Neural progenitor cell (in vitro differentiated cells): ENCODE measurements at regions not wholly inside any gene's neighbourhood (a gene's known extent, or its start where the extent isn't known, plus 50 kb on each side); places are given as distances from the start of the nearest gene placed in this dataset.

Source experiments
- EZH2phosphoT487 ChIP-seq: fragments of 200-600 bp; sonication (generic); IDR thresholded peaks from 2 replicates; pipeline ENCODE4 v1.6.1; 2017; ENCODE audit warnings: antibody characterized with exemption
- TF ChIP-seq, protein P1 (sequence below): fragments of 200-600 bp; sonication (generic); IDR thresholded peaks from 2 replicates; pipeline ENCODE4 v1.5.1; 2017; ENCODE audit warnings: antibody characterized with exemption, mild to moderate bottlenecking

DNA sequence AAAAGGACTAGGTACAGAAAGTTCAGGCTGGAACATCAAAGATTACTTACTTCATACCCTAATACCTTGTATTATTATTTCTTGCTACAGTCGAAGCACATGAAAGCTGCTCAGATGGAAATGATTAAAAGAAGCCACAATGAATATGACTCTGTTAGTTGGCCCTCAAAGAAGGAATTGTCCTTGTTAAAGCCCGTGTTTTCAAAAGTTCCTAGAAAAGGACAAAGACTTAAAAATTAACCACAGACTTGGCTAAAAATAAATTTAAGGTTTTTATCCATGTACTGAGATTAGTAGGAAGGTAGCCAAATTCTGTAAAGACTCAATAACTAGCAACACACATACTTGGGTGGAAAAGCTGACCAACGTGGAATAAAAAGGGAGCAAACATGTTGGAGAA lies 251.0 kb upstream of the RARB start:
- TF ChIP-seq, protein P1, sequence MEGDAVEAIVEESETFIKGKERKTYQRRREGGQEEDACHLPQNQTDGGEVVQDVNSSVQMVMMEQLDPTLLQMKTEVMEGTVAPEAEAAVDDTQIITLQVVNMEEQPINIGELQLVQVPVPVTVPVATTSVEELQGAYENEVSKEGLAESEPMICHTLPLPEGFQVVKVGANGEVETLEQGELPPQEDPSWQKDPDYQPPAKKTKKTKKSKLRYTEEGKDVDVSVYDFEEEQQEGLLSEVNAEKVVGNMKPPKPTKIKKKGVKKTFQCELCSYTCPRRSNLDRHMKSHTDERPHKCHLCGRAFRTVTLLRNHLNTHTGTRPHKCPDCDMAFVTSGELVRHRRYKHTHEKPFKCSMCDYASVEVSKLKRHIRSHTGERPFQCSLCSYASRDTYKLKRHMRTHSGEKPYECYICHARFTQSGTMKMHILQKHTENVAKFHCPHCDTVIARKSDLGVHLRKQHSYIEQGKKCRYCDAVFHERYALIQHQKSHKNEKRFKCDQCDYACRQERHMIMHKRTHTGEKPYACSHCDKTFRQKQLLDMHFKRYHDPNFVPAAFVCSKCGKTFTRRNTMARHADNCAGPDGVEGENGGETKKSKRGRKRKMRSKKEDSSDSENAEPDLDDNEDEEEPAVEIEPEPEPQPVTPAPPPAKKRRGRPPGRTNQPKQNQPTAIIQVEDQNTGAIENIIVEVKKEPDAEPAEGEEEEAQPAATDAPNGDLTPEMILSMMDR: no peak
- TF ChIP-seq EZH2phosphoT487: no peak
